ENCODE measurements at regions not wholly inside any gene's neighbourhood (a gene's known extent, or its start where the extent isn't known, plus 50 kb on each side); places are given as distances from the start of the nearest gene placed in this dataset.

DNA sequence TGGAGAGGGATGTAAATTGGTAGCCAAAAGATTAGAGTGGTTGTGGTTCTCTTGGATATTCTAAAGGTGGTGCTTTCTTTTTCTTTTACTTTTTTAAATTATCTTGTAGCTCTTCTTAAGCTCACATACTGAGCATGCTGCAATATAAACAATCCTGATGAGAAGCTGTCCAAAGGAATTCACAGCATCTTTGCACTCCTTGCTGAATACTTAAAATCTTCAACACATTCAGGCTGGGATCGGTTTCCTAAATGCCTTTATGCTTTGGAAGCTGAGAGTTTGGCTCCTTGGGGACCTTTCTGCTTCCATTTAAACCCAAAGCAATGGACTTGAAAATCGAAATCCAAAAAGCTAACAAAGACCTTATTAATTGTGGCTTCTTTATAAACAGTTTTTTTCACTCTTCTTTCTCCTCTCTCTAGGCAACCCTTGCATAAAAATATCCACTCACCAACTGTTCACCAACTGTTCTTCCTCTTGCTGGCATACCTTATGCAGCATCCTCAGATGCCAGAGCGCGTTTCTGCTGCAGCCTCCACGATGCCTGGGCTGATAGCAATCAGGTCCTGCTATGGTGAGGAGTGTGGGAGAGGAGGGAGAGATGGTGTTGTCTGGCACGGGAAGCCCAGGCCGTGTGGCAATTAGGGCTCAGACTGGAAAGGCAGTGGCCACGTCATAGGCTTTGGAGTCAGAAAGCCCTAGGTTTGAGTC lies 535.8 kb upstream of the DAB1 start:
- DNase-seq (ENCODE audit: low read depth in 4 of 4, low spot score in 3 of 4), result no peak

DNA sequence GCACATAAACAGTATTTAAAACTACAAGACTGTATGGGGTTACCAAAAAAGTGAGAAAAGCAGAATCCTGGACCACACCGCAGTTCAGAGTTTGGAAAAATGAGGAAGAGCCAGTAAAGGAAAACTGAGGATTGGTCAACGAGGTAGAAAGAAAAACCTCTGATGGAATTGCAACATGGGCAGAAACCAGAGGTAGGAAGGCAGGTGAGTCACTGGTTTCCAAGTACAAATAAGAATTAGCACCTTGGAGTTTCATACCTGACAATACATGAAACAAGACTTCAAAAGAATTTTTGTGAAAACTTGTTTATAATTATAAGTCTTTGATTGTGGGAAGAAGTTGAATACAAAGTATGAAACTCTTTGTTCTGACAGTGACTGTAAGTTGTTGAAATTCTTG lies 533.7 kb upstream of the DAB1 start:
- no peak for DNase-seq (ENCODE audit: low read depth in 4 of 4, low spot score in 3 of 4)

DNA sequence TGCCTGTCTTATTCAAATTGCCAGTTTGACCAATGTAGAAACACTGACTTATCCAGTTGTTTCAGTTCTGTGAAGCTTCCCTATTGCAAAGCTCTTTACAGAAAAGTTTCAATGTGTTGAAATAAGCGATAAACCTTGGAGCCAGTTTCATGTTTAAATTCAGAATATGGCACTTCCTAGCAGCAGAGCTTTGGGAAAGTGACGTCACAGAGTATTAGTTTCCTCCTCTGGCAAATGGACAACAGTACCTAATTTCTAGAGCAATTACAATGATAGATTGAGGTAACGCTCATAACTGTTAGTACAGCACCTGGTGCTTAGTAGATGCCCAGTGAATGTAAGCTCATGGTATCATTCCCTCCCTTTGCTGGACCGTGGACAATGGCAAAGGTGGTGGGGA lies 527.5 kb upstream of the DAB1 start:
- no peak for DNase-seq (ENCODE audit: low read depth in 4 of 4, low spot score in 3 of 4)

DNA sequence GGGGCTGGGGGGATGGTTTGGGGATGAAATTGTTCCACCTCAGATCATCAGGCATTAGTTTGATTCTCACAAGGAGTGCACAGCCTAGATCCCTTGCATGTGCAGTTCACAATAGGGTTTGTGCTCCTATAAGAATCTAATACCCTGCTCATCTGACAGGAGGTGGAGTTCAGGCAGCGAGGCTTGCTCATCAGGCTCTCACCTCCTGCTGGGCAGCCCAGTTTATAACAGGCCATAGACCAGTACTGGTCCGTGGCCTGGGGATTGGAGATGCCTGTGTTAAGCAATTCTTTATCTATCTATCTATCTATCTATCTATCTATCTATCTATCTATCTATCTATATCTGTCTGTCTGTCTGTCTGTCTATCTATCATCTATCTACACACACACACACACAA lies 525.3 kb upstream of the DAB1 start:
- no peak for DNase-seq (ENCODE audit: low read depth in 4 of 4, low spot score in 3 of 4)

DNA sequence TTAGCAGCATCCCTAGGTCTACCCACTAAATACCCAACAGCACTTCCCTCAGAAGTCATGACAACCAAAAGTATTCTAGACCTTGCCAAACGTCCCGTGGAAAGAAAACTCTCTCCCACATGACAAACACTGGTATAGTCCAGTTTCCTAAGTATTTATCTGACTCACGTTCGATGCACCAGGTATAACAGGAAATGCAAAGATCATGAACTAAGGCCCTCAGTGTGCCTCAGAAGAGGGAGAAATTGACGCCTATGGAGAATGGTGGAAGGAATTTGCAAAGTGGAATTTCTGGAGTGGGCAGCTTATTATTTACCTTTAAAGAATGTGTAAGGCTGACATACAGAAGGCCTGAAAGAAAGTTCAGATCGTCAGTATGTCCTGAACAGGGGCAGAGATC lies 523.6 kb upstream of the DAB1 start:
- DNase-seq (ENCODE audit: low read depth in 4 of 4, low spot score in 3 of 4), result no peak

DNA sequence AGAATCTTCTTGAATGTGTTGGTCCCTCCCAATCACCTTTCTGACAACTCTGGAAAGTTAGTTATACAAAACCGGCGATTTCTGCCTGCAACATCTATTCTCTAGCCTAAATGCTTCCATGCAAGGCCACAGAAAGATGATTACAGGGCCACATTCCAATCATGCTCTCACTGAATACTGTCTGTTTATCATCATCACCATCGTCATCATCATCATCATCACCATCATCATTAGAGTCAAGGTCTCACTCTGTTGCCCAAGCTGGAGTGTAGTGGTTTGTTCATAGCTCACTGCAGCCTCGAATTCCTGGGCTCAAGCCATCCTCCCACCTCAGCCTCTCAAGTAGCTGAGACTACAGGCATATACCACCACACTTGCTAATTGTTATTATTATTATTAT lies 521.2 kb upstream of the DAB1 start:
- DNase-seq (ENCODE audit: low read depth in 4 of 4, low spot score in 3 of 4), result no peak

DNA sequence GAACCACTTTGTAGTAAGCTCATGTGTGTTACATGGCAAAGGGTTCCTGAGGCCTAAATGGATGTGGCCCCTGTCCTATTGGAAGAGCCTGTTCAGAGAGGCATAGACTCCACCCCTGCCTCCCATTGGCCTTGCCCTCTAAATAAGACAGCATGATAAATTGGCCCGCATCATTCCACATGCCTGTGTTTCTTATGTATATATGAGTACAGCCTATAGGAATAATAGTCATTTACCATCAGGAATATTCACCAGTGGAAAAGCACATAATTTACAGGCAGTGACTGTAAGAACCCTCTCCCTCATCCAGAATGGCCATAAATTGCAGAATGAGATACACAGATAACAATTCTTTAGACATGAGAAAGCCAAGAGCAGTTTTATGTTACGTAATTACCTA lies 519.5 kb upstream of the DAB1 start:
- no peak for DNase-seq (ENCODE audit: low read depth in 4 of 4, low spot score in 3 of 4)

DNA sequence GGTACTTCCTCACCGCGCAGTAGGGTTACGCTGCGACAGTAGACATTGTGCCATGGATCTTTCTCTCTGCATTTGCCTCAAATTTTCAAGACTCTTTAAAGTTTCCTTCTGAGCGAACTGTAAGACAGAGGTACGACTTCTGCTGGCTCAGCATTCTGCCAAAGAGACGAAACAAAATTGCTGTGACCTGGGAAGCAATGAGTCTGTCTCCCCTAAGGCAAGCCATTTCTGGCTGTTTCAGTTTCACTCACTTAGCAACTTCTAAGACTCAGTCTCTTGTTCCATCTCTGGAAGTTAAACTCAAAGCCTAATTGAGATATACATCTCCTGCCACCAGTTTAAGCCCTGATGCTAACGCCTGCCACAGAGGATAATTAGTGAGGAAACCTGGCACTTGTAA lies 510.9 kb upstream of the DAB1 start:
- no peak for DNase-seq (ENCODE audit: low read depth in 4 of 4, low spot score in 3 of 4)

DNA sequence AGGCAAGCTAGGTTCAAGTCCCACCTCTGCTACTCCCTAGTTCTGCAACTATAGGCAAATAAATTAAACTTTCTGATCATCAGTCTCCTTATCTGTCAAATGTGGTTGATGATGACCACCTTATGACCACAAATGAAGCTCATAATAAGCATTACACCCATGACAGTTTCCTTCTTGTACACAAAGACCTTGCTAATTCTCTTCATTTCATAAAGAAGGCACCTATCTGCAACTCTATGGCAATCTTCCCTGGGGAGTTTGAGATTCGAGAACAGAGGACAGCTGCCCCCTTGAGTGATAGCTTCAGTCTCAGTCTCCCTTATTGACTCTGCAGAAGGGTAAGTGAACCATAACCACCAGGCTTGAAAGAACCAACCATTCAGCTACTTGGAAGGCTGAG lies 503.1 kb upstream of the DAB1 start:
- no peak for DNase-seq (ENCODE audit: low read depth in 4 of 4, low spot score in 3 of 4)

DNA sequence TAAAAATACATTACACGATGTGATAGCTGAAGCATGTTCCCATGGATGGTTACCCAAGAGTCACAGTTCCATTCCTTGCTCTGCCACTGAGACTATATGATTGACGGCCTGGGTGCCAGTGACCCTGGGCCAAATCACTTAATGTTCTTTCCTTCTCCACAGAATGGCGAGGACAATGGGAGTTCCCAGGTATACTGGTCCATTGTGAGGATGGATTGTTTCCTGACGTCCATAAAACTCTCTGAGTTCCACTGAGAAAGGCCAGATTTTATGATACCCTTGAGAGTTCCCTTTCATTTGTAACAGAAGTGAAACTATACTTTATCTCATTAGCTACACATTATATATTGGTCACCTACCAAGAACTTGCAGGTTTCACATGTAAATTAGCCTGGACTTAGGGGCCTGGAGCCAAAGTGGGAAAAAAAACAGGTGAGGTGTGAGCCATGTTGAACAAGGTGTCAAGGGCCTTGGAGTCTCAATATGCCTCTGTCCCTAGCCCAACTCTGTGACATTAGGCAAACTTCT lies 502.2 kb upstream of the DAB1 start:
- DNase-seq (ENCODE audit: low read depth in 4 of 4, low spot score in 3 of 4), result no peak

DNA sequence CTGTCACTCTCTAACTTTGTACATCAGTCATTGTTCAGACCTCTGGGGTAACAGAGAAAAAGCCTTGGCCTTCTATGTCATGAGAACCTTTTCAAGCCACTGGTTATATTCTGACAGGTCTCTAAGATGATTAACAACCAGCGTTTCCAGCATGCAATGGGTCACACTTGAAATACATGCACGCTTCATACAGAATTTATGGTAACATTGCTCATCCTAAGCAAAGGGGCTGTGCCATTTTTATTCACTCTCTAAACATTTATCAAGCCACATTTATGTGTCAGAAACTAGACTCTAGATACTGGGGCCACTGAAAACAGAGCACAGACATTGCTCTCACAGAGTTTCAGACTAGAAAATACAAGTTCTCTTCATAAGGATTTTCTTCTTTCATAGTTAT lies 501.4 kb upstream of the DAB1 start:
- DNase-seq (ENCODE audit: low read depth in 4 of 4, low spot score in 3 of 4), result no peak

DNA sequence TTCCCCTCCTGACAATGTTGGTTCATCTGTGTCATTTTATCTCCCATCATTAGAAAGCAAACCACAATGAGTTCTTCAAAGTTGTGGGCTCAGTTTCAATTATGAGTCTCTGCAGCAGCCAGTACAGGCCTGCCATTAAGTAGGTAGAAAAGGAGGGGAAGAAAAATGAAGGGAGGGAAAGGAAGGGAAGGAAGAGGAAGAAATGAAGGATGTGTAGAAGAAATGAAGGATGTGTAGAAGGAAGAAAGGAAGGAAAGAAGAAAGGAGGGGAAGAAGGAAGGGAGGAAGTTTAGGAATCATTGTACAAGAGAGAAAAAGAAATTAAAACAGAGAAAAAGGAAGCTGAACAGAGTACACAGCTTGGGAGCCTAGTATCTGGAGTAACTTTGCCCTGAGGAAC lies 498.3 kb upstream of the DAB1 start:
- no peak for DNase-seq (ENCODE audit: low read depth in 4 of 4, low spot score in 3 of 4)

DNA sequence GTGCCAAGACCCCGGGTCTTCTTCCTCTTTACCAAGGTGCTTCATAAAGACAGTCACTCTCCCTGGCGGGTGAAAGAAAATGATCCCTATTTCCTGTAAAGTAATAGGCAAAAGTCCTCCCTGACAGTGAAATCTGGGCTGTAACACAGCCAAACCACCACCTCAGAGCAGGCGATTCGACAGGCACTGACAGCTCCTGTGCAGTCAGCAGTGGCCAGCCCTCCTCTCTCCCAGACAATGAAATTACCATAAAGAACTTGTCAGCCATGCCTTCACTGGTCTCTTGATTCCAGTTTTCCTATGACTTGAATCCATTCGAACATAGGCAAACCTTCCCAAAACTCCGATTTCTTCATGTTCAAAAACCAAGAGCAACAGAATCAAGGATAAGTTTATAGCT lies 492.2 kb upstream of the DAB1 start:
- DNase-seq (ENCODE audit: low read depth in 4 of 4, low spot score in 3 of 4), result no peak

DNA sequence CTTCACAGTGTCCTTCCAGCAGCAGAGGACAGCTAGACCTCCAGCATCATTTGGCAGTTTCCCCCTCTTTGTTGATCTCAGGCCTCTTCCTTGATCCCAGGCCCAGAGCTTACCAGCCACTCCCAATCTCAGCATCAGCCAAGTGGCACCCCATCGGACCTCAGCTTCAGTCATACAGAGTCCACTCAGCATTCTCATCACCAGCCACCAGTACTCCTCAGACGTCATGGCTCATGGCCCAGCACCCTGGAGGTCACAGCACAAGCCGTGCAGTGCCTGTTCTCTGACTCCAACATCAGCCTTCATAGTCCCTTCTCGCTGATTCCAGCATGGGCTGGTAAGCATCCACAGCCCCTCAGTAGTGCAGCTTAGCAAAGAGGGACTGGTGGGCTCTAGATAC lies 487.6 kb upstream of the DAB1 start:
- DNase-seq (ENCODE audit: low read depth in 4 of 4, low spot score in 3 of 4), result no peak

DNA sequence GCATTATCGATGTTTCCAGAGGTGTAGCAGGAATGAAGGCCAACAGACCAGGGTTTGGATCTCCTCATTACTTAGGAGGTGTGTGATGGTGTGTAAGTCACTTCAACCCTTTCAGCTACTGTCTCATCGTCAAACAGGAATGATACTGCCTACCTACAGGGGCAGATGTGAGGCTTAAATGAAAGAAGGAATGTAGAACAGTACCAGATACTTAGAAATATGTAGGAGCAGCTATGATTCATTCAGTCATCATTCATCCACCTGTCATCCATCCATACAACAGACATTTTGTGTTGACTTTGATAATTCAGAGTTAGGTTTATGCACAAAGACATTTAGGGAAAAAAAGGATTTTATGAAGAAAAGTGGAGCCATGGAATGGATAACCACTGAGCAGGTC lies 486.9 kb upstream of the DAB1 start:
- no peak for DNase-seq (ENCODE audit: low read depth in 4 of 4, low spot score in 3 of 4)

DNA sequence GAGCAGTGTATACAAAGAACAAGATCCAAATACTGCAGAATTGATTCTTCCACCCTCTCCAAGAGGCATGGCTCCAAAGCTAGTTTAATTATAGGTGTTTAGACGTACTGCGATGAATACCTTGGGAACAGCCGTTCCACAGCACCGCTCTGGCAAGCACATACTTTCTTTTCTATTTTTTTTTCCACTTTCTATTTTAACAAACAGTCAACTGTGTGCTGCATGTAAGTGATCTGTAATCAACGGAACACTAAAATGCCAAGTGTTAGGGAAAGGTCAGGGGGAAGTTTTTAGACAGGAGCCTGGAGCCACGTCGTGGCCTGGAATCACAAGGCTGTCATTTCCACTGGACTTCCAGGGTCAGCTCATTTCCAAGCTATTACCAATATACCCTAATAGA lies 486.4 kb upstream of the DAB1 start:
- DNase-seq (ENCODE audit: low read depth in 4 of 4, low spot score in 3 of 4), result no peak

DNA sequence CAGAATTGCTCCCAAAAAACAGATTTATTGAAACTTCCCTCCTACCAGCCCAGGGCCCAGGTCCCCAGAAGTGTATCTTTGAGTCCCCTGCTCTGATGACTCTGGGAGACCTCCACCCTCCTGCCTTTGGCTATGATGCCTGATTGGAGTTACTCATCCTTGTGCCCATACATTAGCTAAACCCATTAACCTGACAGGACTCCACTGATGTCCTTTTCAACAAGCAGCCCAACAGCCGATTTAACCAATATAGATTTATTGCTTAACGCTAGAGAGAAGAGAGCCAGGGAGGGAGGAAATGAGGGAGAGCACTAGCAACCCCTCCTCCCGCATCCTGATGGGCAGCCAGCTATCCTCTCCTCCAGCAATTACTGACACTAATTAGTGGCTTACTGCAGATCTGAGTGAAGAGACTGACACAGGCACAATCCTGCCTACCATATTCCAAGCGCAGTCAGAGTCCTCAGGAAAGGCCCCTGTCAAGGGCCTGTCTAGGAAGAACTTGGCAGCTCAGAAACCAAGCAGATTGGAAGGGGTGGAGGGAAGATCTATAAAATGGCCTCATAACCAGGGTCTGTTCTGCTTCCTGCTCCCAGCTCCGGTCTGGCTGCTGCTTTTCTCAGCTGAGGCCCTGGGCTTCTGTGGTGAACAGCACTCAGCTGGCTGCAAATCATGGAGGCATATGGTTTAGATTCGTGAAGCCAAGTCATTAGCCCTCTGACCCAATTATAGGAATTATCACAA lies 484.5 kb upstream of the DAB1 start:
- no peak for DNase-seq (ENCODE audit: low read depth in 4 of 4, low spot score in 3 of 4)

DNA sequence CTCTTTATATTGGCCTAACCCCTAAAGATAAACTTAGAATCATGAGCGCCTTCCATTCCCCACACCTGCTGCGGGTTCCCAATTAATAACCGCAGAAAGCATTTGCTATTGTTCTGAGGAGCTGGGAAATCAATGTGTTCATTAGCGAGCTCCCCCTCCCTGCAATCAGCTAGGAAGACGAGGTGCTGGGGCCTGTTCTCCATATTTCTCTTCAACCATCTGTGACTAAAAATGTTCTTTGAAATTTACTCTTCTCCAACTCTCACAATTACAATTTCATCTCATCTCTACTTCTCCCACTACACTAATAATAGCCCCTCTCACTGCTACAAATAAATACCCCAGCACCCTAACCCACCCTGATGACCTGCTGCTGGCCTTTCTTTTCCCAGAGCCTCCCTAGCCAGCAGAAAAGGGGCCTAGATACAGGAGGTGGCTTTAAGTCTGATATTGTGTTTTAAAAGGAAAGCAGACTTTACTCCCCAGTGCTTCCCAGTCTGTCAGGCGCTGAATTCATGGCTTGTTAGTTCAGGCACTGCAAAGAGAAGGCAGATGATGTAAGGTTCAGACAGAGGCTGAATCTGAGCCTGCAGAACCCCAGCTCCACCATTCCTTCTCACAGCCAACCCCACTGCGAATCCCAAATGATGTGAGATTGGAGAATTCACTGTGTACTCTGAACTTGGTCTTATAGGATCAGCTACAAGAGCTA lies 477.5 kb upstream of the DAB1 start:
- DNase-seq (ENCODE audit: low read depth in 4 of 4, low spot score in 3 of 4), result no peak

DNA sequence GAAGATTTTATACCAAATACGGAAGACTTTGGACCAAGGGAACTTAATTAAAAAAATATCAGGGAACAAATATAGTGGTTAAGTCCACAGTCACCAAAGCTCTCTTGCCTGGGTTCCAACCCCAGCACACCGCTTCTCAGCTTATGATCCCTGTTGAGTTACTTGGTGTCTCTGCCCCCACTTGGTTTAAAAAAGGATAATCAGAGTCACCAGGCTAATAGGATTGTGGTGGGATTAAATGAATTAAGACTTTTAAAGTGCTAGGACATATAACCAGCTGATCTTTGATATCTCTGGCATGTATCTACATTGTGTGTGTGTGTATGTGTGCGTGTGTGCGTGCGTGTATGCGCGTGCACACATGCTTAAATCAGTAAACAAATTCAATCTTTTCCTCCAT lies 474.7 kb upstream of the DAB1 start:
- DNase-seq (ENCODE audit: low read depth in 4 of 4, low spot score in 3 of 4), result no peak

DNA sequence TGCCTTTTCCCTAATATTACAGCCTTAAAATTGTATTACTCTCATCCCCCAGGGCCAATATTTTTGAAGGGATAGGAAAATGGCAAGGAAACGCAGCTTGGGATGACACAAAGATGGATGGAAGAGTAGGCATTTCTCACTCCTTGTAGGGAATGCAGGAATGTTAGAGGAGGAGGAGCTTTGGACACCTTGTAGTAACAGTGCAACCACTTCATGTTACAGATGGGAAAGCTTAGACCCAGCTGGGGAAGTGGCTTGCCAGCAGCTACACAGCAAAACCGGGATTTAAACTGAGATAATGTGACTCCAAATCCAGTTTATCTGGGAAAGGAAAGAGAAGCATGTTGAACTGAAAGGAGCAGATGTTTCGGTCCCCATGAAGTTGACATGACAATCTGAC lies 473.7 kb upstream of the DAB1 start:
- no peak for DNase-seq (ENCODE audit: low read depth in 4 of 4, low spot score in 3 of 4)

DNA sequence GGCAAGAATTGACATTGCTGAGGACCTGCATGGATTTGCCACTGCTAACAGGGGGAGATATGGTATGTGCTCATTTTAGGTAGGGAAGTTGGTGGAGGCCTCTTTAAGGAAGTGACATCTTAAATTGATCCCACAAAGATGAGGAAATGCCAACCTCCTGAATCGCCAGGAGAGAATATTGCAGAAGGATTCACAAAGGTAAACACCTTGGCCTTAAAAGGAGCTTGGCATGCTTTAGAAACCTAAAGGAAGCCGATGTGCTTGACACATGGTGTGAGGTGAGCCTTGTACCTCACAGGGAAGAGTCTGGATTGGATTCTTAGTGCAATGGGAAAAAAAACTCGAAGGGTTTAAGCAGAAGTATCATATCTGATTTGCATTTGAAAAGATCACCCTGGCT lies 470.5 kb upstream of the DAB1 start:
- DNase-seq (ENCODE audit: low read depth in 4 of 4, low spot score in 3 of 4), result no peak

All from right renal pelvis (tissue), 4 donors.